ENCODE measurements at regions not wholly inside any gene's neighbourhood (a gene's known extent, or its start where the extent isn't known, plus 50 kb on each side); places are given as distances from the start of the nearest gene placed in this dataset.

DNA sequence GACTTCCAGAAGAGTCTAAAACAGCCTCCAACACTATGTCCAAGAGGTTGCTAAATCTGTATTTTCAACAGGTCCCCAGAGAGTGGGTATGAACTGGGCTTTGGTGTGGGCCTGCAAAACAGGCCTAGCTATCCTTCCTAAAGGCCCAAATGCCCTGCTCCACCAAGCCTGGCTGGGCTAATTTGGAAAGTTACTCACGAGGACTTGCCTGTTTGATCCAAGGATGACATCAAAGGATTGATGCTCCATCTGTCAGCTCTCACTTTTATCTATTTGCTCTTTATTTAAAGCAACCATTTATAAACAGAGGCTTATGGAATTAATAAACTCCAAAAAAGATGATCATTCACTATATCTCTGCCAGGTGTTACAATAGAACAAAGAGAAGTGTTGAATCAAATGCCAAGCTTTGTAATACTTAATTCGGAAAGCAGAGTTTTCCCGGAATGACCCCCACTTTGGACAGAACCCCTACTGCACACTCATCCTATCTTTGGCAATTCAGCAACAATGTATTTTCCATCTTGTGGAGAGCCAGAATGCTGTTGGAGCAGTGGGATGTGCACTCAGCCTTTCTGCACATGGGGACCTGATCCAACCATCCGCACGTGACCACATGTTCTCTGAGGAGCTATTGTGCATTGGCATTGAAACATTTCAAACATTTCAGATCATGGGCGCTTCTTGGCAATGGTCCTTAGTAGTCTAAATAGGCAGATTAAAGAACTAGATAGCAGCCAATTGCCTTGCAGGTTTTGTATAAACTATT, 163.3 kb upstream of the THBS1 start:
- Histone ChIP-seq H3K56ac (replicated peaks; ENCODE audit: insufficient read length, low read depth, low read length) (no peak overlapping the region), H3K9ac (replicated peaks in 1 of 4; ENCODE audit: extremely low read depth in 1 of 4, low read depth in 3 of 4, low read length in 3 of 4) (no peak overlapping the region), H4K20me1 (replicated peaks in 1 of 2; ENCODE audit: control insufficient read depth in 1 of 2, insufficient read depth in 2 of 2, low read length in 2 of 2) (no peaks in the 10 kb centered on the region), H3K4me1 (replicated peaks in 1 of 4; ENCODE audit: control insufficient read depth in 3 of 4, insufficient read depth in 4 of 4, low read length in 3 of 4) (peaks cover 0 to 7% (median 3%) of the 10 kb centered on the region in 4 experiments; a peak in 3 of 7 replicates), H3K23ac (ENCODE audit: insufficient read length) (no peak overlapping the region), H3K18ac (ENCODE audit: extremely low read depth, low read length) (no peak overlapping the region), H3K36me3 (ENCODE audit: control insufficient read depth in 2 of 4, insufficient read depth in 4 of 4, low read length in 3 of 4) (peaks cover 0 to 2% (median 0%) of the 10 kb centered on the region in 4 experiments; a peak in 1 of 8 replicates), H2AK5ac (ENCODE audit: low read depth, low read length) (no peak overlapping the region), H2BK15ac (ENCODE audit: low read length) (no peak overlapping the region), H4K8ac (ENCODE audit: extremely low read depth, insufficient read depth, low read length) (no peak overlapping the region), H3K4me2 (ENCODE audit: insufficient read depth in 1 of 2, low read depth in 2 of 2, low read length in 2 of 2) (no peak overlapping the region), H2BK12ac (ENCODE audit: low read depth, low read length) (no peak overlapping the region), H4K5ac (ENCODE audit: insufficient read length, low read depth, low read length) (no peak overlapping the region), H3K27me3 (replicated peaks in 1 of 4; ENCODE audit: control insufficient read depth in 3 of 4, extremely low read depth in 1 of 4, insufficient read depth in 3 of 4, low read length in 3 of 4) (no peaks in the 10 kb centered on the region), H2BK120ac (replicated peaks; ENCODE audit: low read depth, low read length) (no peak overlapping the region), H3K79me2 (ENCODE audit: control insufficient read depth in 1 of 2, insufficient read depth in 2 of 2, low read length in 2 of 2) (no peaks in the 10 kb centered on the region), H2BK20ac (ENCODE audit: low read length) (no peak overlapping the region), H3K14ac (ENCODE audit: insufficient read length) (no peak overlapping the region), H3K79me1 (ENCODE audit: low read depth, low read length) (no peaks in the 10 kb centered on the region), H2BK5ac (ENCODE audit: low read depth, low read length) (no peak overlapping the region), H4K91ac (replicated peaks; ENCODE audit: insufficient read length, low read length) (no peak overlapping the region), H3K9me3 (ENCODE audit: insufficient read depth in 2 of 2, low read depth in 1 of 2, low read length in 1 of 2) (peaks cover 8 to 13% of the 10 kb centered on the region in 2 experiments), H3K4ac (replicated peaks; ENCODE audit: insufficient read length, low read depth, low read length) (no peak overlapping the region), H3K4me3 (ENCODE audit: extremely low read depth in 1 of 4, insufficient read depth in 2 of 4, low read depth in 3 of 4, low read length in 4 of 4) (no peak overlapping the region), H3K27ac (ENCODE audit: low read depth, low read length) (no peak overlapping the region), H3K23me2 (ENCODE audit: low read depth, low read length) (no peaks in the 10 kb centered on the region), H2AFZ (ENCODE audit: low read length) (no peak overlapping the region)
- no peak for FAIRE-seq
- 84% methylated on average over 6 of the region's 6 CpGs; no CpG with 5 or more reads in 1 of the 2 experiments for WGBS, 2 experiments (ENCODE audit: extremely low coverage in 1 of 2, insufficient coverage in 1 of 2, insufficient read length in 1 of 2, insufficient replicate concordance in 2 of 2, low coverage in 1 of 2, low lambda C conversion rate in 2 of 2, missing lambda C conversion rate in 1 of 2)
- CTCF ChIA-PET (ENCODE audit: partially characterized antibody) = no interaction called here
- POLR2A ChIA-PET (ENCODE audit: partially characterized antibody) = no interaction called here
- DNase-seq (ENCODE audit: low read depth in 1 of 2, low spot score in 2 of 2) = no peak
- TF ChIP-seq PHF8 (conservative IDR thresholded peaks at IDR 0.05; ENCODE audit: low read depth, low read length) (no peak), NRF1 (IDR thresholded peaks at IDR 0.05; ENCODE audit: low read depth, low read length) (no peak), CHD2 (IDR thresholded peaks at IDR 0.05; ENCODE audit: low read length) (no peak), BACH1 (IDR thresholded peaks at IDR 0.05; ENCODE audit: low read length) (no peak), TAF7 (optimal IDR thresholded peaks at IDR 0.05; ENCODE audit: borderline replicate concordance, low read depth, low read length) (no peak)
- TF ChIP-seq, protein P1, sequence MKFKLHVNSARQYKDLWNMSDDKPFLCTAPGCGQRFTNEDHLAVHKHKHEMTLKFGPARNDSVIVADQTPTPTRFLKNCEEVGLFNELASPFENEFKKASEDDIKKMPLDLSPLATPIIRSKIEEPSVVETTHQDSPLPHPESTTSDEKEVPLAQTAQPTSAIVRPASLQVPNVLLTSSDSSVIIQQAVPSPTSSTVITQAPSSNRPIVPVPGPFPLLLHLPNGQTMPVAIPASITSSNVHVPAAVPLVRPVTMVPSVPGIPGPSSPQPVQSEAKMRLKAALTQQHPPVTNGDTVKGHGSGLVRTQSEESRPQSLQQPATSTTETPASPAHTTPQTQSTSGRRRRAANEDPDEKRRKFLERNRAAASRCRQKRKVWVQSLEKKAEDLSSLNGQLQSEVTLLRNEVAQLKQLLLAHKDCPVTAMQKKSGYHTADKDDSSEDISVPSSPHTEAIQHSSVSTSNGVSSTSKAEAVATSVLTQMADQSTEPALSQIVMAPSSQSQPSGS (IDR thresholded peaks at IDR 0.05; ENCODE audit: low read length) = no peak
